Tibial artery (tissue), 4 donors: ENCODE measurements at regions not wholly inside any gene's neighbourhood (a gene's known extent, or its start where the extent isn't known, plus 50 kb on each side); places are given as distances from the start of the nearest gene placed in this dataset.

Experiments
- DNase-seq, 2 donors: peaks; one replicate each; pipeline ENCODE4 v3.0.0-alpha.2; 2019
- H3K27ac ChIP-seq, 2 donors: fragments of 200-600 bp; sonication (generic) in 1 of 2; 1 replicate in 1 of 2; 2 replicates in 1 of 2; pipeline ENCODE4 v1.5.1; 2018 to 2019; ENCODE audit warnings: mild to moderate bottlenecking in 1 of 2
- H3K27me3 ChIP-seq, 2 donors: fragments of 200-600 bp; sonication (generic) in 1 of 2; one replicate each; pipeline versions ENCODE4 v1.5.1 to v1.6.0; 2016 to 2019
- H3K36me3 ChIP-seq, 3 donors: fragments of 200-600 bp; sonication (generic) in 2 of 3; one replicate each; pipeline ENCODE4 v1.5.1; 2016 to 2019; ENCODE audit warnings: mild to moderate bottlenecking in 2 of 3
- H3K4me1 ChIP-seq, 4 donors: fragments of 200-600 bp; sonication (generic) in 2 of 4; 1 replicate in 3 of 4; 2 replicates in 1 of 4; pipeline ENCODE4 v1.5.1; 2016 to 2019
- H3K4me3 ChIP-seq, 2 donors: fragments of 200-600 bp; sonication (generic) in 1 of 2; 1 replicate in 1 of 2; 2 replicates in 1 of 2; pipeline ENCODE4 v1.5.1; 2018 to 2019; ENCODE audit warnings: mild to moderate bottlenecking in 2 of 2
- H3K9me3 ChIP-seq, 3 donors: fragments of 200-600 bp; sonication (generic) in 1 of 3; one replicate each; pipeline ENCODE4 v1.5.1; 2016 to 2019
- CTCF ChIP-seq, 2 experiments: fragments of 200-600 bp in 1 of 2; fragments of 450-650 bp in 1 of 2; IDR thresholded peaks; one replicate each; pipeline ENCODE4 v1.5.1; 2017 to 2019; ENCODE audit warnings: antibody characterized with exemption in 2 of 2, mild to moderate bottlenecking in 1 of 2, moderate library complexity in 1 of 2
- intact Hi-C: fragments of 100-400 bp; cut with DNase I; formaldehyde crosslinking; loops from one replicate; pipeline ENCODE4 v1.15.0; 2023; ENCODE audit warnings: low total_unique reads

GRCh38 chr2:151032741-151033191 lies 228.9 kb downstream of the RBM43 start:
- intact Hi-C loops, result no loop called here
- H3K9me3 ChIP-seq, result no peaks in the 10 kb centered on the region
- no peak overlapping the region for H3K27ac ChIP-seq
- H3K4me1 ChIP-seq, result peaks cover 0 to 22% (median 6%) of the 10 kb centered on the region in 4 donors
- no peak for DNase-seq
- no peak overlapping the region for H3K4me3 ChIP-seq
- H3K27me3 ChIP-seq, result no peaks in the 10 kb centered on the region
- TF ChIP-seq CTCF (IDR thresholded peaks at IDR 0.05), result no peak
- no peaks in the 10 kb centered on the region for H3K36me3 ChIP-seq

GRCh38 chr2:151030663-151031230 lies 230.9 kb downstream of the RBM43 start:
- no peak overlapping the region for H3K27ac ChIP-seq
- H3K36me3 ChIP-seq, result no peaks in the 10 kb centered on the region
- no peak for TF ChIP-seq CTCF (IDR thresholded peaks at IDR 0.05)
- H3K4me3 ChIP-seq, result no peak overlapping the region
- H3K27me3 ChIP-seq, result no peaks in the 10 kb centered on the region
- intact Hi-C loops, result no loop called here
- H3K4me1 ChIP-seq, result peaks cover 0 to 22% (median 6%) of the 10 kb centered on the region in 4 donors
- no peaks in the 10 kb centered on the region for H3K9me3 ChIP-seq
- no peak for DNase-seq

GRCh38 chr2:151029406-151030157 lies 232.1 kb downstream of the RBM43 start:
- Histone ChIP-seq H3K4me3 (no peak overlapping the region), H3K9me3 (no peaks in the 10 kb centered on the region), H3K27ac (no peak overlapping the region), H3K4me1 (peaks cover 0 to 22% (median 6%) of the 10 kb centered on the region in 4 donors), H3K27me3 (no peaks in the 10 kb centered on the region), H3K36me3 (no peaks in the 10 kb centered on the region)
- no peak for TF ChIP-seq CTCF (IDR thresholded peaks at IDR 0.05)
- intact Hi-C loops, result no loop called here
- DNase-seq, result no peak

GRCh38 chr2:151028691-151029176 lies 232.9 kb downstream of the RBM43 start:
- no peaks in the 10 kb centered on the region for H3K9me3 ChIP-seq
- peaks cover 0 to 20% (median 6%) of the 10 kb centered on the region in 4 donors for H3K4me1 ChIP-seq
- intact Hi-C loops, result no loop called here
- no peaks in the 10 kb centered on the region for H3K36me3 ChIP-seq
- no peaks in the 10 kb centered on the region for H3K27me3 ChIP-seq
- DNase-seq, result no peak
- TF ChIP-seq CTCF (IDR thresholded peaks at IDR 0.05), result no peak
- no peak overlapping the region for H3K4me3 ChIP-seq
- no peak overlapping the region for H3K27ac ChIP-seq

- intact Hi-C loops, result no loop called here
- no peak overlapping the region for H3K4me3 ChIP-seq
- peaks cover 0 to 14% (median under 1%) of the 10 kb centered on the region in 4 donors for H3K4me1 ChIP-seq
- H3K27me3 ChIP-seq, result no peaks in the 10 kb centered on the region
- TF ChIP-seq CTCF (IDR thresholded peaks at IDR 0.05), result no peak
- H3K36me3 ChIP-seq, result no peaks in the 10 kb centered on the region
- DNase-seq, result no peak
- no peaks in the 10 kb centered on the region for H3K9me3 ChIP-seq
- no peak overlapping the region for H3K27ac ChIP-seq
These were observed 234.5 kb downstream of the RBM43 start for GRCh38 chr2:151027151-151027550.
